ENCODE measurements at regions not wholly inside any gene's neighbourhood (a gene's known extent, or its start where the extent isn't known, plus 50 kb on each side); places are given as distances from the start of the nearest gene placed in this dataset.
"Not testable (repeated sequence)": the region's sequence is repeated elsewhere in the genome, so short reads cannot be mapped to it uniquely, and the experiment has no call there.

DNA sequence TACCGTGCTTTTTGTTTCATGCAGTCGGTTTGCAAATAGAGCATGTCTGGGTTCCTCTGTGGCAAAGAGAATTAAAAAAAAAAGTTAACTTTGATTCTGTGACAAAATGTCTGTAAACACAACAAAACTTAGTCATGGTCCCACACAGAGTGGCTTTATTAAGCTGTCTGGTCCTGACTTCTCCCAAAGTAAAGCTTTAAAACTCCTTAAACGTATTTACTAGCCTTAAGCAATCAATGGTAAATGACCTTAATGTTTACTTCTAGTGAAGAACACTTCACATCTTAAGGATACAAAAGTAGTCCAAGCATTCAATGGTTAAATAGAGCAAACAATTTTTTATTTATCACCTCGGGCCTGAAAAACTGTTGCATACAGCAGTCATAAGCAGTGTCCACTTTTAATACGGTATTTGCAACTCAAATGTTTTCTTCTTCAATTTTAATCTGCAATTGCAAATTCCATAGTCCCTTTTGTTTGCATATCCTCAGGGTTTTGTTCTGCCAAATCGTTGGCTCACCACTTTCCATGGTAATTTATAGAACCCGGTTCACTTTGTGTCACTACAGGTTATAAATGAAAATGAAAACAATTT is 453.0 kb upstream of the MIS18BP1 start:
- no peak for DNase-seq

DNA sequence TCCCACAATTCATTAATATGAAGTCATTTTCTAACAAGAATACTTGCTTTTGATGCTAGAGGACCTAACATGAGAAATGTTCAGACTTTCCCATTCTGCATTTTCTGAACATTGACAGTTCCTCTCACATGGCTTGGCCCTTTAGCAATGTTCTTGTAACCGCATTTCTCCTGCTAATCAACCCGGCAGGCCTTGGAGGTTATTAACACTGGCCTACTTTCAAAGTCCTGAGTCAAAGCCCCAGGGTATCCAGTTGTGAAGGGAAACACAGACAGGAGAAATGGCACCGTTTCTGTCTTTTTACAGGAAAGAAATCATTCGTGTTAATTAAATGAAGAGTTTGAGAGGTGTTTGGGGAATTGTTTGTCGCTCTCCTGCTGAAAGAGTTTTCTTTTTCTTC is 446.5 kb upstream of the MIS18BP1 start:
- DNase-seq = no peak

GRCh38 chr14:45698462-45699134 is 445.6 kb upstream of the MIS18BP1 start:
- DNase-seq = peak; percentile 13

DNA sequence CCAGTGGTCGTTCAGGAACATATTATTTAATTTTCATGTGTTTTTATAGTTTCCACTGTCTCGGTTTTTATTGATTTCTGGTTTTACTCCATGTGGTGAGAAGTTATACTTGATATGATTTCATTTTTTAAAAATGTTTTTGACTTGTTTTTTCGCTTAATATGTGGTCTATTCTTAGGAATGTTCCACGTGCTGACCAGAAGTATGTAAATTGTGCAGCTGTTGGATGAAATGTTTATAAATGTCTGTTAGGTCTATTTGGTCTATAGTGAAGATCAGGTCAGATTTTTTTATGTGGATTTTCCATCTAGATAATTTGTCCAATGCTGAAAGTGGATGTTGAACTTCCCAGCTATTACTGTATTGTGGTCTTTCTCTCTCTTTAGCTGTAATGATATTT is 433.8 kb upstream of the MIS18BP1 start:
- no peak for DNase-seq

DNA sequence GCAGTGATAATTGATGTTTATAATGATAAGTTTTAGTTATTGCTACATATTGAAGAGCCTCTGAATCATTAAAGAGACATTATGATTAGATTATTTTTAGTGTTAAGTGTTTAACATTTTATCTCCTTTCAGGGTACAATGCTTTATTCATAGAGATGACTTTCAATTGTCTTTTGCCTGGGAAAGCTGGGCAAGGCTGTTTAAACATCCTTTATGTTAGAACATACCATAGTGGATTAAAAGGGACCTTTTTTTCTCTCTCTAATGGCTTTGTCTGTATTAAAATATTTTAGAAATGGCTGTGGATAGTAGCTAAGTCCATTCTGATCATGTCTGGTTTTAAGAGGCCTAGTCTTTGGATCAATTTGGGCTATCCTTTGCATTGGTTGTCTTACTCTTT is 427.5 kb upstream of the MIS18BP1 start:
- DNase-seq = no peak

GRCh38 chr14:45679853-45680252 is 426.9 kb upstream of the MIS18BP1 start:
- no peak for DNase-seq

- no peak for DNase-seq
Observed at GRCh38 chr14:45678163-45678562, 425.2 kb upstream of the MIS18BP1 start.

GRCh38 chr14:45673420-45673819 is 420.4 kb upstream of the MIS18BP1 start:
- DNase-seq = no peak

DNA sequence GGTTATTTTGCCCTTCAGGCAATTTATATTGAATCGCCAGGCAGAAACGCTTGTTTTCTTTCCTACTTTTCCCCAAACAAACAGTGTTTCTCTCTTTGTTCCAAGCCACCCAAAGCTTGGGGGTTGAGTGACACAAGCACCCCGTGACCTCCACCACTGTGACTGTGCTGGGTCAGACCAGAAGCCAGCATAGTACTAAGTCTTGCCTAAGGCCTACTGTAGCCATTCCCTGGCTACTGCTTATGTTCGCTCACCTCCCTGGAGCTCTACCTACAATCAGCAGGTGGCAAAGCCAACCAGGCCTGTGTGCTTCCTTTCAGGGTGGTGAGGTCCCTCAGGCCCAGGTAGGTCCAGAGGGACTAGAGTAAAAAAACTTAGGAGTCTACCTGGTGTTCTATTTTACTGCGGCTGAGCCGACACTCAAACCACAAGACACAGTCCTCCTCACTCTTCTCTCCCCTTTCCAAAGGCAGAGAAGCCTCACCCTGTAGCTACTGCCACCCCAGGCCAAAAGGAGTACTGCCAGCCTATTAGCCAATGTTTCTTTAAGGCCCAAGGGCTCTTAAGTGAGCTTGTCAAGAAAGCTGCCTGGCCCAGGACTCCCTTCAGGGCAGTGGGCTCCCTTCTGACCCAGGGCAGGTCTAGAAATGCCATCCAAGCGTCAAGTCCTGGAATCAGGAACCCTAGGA is 411.8 kb upstream of the MIS18BP1 start:
- DNase-seq = no peak

DNA sequence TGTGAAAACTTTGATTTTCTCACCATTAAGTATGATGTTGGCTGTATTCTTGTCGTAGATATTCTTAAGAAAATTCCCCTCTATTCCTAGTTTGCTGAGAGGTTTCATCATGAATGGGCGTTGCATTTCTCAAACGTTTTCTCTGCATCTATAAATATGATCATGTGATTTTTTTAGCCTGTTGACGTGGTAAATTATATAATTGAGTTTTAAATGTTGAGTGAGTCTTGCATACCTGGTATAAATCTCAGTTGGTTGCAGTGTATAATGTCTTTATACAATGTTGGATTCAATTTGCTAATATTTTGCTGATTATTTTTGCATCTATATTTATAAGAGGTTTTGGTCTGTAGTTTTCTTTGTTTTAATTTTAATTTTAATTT is 405.9 kb upstream of the MIS18BP1 start:
- no peak for DNase-seq

DNA sequence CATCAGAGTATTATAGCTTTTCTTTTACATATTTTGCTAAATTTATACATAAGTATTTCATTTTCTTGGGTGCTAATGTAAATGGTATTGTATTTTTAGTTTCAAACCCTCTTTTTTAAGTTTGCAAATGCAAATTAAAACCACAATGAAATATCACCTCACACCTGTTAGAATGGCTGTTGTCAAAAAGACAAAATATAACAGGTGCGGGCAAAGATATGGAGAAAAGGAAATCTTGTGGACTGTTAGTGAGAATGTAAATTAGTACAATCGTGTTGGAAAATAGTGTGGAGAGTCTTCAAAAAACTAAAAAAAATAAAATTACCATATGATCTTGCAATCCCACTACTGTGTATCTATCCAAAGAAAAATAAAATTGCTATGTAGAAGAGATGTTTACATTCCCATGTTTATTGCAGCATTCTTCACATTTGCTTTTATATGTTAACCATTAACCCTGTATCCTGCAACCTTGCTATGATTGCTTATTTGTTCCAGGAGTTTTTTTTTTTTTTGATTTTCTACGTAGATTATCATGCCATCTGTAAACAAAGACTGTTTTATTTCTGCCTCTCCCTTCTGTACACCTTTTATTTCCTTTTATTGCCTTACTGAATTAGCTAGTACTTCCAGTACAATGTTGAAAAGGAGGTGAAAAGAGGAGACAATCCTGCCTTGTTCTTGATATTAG is 405.4 kb upstream of the MIS18BP1 start:
- DNase-seq = no peak

GRCh38 chr14:45651890-45652289 is 398.9 kb upstream of the MIS18BP1 start:
- no peak for DNase-seq

DNA sequence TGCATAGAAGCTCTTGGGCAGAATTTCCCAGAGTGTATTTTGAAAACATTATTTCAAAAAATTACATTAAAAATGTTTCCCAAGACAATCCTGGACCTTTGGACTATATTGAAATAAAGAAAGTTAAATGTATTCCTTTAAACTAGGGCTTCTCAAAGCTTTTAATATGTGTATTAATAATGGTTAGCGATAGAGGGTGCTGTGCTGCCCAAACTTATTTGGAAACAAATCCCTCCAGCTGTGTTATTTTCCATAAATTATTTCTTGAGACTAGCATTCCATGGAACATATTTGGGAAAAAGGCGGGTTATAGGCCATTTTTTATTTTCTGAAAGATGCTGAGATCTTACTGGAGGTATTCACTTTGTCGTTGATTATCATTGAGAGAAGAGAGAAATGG is 397.8 kb upstream of the MIS18BP1 start:
- no peak for DNase-seq

GRCh38 chr14:45649051-45649450 is 396.0 kb upstream of the MIS18BP1 start:
- DNase-seq = no peak

DNA sequence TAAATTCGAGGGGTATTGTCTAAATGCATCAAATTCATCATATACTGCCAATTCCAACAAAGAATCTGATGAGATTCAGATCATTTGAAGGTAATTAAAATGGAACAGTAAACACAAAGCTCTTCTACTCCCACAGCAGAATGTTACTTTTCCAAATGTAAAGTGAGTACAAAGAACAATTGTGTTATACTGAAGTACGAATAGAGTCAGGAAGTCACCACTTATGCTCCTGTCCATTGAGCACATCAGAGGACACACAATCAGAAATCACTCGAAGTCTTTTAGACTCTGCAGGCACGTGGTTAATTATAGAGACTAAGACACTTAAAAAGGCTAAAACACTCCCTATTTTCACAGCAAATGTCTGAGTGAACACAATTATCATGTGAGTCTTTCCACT is 388.5 kb upstream of the MIS18BP1 start:
- no peak for DNase-seq

DNA sequence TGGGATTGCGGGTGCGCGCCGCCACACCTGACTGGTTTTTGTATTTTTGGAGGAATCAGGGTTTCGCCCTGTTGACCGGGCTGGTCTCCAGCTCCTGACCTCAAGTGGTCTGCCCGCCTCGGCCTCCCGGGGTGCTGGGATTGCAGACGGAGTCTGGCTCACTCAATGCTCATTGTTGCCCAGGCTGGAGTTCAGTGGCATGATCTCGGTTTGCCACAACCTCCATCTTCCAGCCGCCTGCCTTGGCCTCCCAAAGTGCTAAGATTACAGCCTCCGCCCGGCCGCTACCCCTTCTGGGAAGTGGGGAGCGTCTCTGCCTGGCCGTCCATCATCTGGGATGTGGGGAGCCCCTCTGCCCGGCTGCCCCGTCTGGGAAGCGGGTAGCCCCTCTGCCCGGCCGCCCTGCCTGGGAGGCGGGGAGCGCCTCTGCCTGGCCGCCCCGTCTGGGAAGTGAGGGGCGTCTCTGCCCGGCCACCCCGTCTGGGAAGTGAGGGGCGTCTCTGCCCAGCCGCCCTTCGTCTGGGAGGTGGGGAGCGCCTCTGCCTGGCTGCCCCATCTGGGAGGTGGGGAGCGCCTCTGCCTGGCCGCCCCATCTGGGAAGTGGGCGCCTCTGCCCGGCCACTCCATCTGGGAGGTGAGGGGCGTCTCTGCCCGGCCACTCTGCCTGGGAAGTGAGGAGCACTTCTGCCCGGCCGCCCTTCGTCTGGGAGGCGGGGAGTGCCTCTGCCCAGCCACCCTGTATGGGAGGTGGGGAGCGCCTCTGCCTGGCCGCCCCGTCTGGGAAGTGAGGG is 381.8 kb upstream of the MIS18BP1 start:
- DNase-seq = not testable (repeated sequence)

DNA sequence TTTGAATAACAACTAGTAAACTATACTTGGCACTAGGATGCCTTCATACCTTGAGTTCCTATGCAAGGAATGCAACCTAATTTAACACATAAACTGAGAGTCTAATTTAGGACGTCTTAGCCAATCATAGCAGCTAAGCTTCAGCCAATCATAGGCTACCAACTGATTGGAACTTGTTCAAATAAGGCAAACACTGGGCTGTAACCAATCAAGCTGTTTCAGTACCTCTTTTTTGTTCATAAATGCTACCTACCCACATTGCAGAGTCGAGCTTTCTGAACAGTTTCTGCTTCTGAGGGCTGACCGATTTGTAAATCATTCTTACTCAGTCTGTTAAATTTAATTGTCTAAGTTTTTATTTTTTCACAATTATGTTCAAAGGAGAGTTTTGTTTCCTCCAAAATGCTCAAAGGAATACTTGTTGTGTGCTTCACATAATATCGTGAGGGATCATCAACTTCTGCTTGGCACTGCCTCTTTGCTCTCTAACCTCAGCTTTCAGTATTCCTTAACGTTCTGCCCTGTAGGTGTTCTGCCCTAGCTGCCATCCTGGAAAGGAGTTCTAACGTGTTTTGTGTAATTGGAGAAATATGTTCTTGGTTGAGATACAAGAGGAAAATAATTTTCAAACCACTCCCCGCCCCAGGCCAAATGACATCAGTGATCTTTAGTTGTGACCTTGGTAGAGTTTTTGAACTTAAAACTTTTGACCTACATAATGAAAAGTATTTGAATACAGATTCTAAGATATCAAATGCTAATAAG is 380.4 kb upstream of the MIS18BP1 start:
- DNase-seq = no peak

DNA sequence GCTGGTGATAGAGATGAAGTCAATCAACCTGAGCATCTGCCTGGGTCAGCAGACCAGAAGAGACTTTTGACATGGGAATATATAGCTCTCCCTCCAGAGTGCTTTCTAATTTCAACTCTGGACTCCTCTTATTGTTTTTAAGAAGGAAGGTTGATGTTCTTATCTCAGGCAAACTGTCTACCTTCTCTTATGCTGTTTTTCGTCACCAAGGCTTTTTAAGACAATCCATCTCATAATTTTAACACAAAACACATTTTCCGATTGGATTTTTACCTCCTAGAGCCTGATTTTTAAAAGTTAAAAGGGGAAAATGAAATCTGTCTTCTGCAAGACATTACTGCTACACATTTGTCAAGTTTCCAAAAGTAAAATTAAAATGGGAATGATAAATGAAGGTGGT is 368.7 kb upstream of the MIS18BP1 start:
- DNase-seq = no peak

- no peak for DNase-seq
Observed at GRCh38 chr14:45619831-45620230, 366.8 kb upstream of the MIS18BP1 start.

GRCh38 chr14:45610318-45610717 is 357.3 kb upstream of the MIS18BP1 start:
- DNase-seq = no peak

- DNase-seq = no peak
Observed at GRCh38 chr14:45587142-45587541, 334.1 kb upstream of the MIS18BP1 start.

DNA sequence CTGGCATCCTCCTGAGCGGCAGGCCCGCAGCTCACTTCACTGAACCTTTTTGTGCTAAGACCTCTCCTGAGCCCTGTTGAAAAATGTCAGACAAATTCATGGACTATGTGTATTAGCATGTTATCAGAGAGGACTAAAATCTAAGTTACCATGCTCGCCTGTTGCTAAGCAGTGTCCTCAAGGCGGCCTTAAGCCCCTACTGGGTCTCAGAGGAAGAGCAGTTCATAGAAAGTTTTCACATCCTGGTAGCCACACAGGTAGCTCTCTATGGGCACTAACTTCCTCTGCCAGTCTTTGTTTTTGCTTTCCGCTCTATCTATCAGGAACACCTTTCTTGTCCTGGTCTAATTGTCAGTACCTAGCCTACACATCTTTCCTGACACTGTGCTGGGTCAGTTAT is 306.6 kb upstream of the MIS18BP1 start:
- DNase-seq = no peak
